ENCODE measurements at regions not wholly inside any gene's neighbourhood (a gene's known extent, or its start where the extent isn't known, plus 50 kb on each side); places are given as distances from the start of the nearest gene placed in this dataset.
"Not testable (repeated sequence)": the region's sequence is repeated elsewhere in the genome, so short reads cannot be mapped to it uniquely, and the experiment has no call there.

GRCh38 chr13:46463719-46464118, 76.7 kb upstream of the RUBCNL start (continued):
- TF ChIP-seq YY1 (IDR thresholded peaks at IDR 0.05; ENCODE audit: extremely low read depth, insufficient replicate concordance, low read depth, low read length) (no peak), EZH2 (IDR thresholded peaks at IDR 0.05) (no peak), POLR2A (IDR thresholded peaks at IDR 0.05; ENCODE audit: borderline replicate concordance, extremely low read depth, insufficient read depth, insufficient read length) (no peak), CEBPB (IDR thresholded peaks at IDR 0.05; ENCODE audit: low read depth) (no peak), ZFX (IDR thresholded peaks at IDR 0.05) (no peak), EGR1 (IDR thresholded peaks at IDR 0.05; ENCODE audit: low read depth) (no peak), FOSL1 (IDR thresholded peaks at IDR 0.05; ENCODE audit: low read depth) (no peak), EZH2phosphoT487 (IDR thresholded peaks at IDR 0.05; ENCODE audit: borderline replicate concordance) (no peak)

- H3K9me2 ChIP-seq (ENCODE audit: insufficient read depth); H3K79me2 ChIP-seq (ENCODE audit: insufficient read depth, low read length); H3K4me2 ChIP-seq (ENCODE audit: low read length); H3K27ac ChIP-seq (ENCODE audit: low read depth, low read length); H3K9me3 ChIP-seq (ENCODE audit: control insufficient read depth in 1 of 2, insufficient read depth in 1 of 2, low read depth in 1 of 2, low read length in 2 of 2); ATAC-seq; DNase-seq (ENCODE audit: low read depth, low spot score); RAD21 ChIA-PET (ENCODE audit: low non-redundant PET in 1 of 2, low total read pairs in 2 of 2, uncharacterized antibody in 2 of 2, unreplicated experiment in 2 of 2); H2AFZ ChIP-seq (ENCODE audit: low read depth, low read length, poor library complexity, severe bottlenecking); H3K36me3 ChIP-seq (ENCODE audit: control insufficient read depth in 1 of 2, insufficient read depth in 2 of 2, low read length in 2 of 2); H3K27me3 ChIP-seq (ENCODE audit: insufficient read depth, low read length); intact Hi-C loops (cut with micrococcal nuclease); BruUV-seq (replicated peaks); H3K4me3 ChIP-seq (replicated peaks in 1 of 2; ENCODE audit: low read depth in 1 of 2, low read length in 2 of 2); H3K4me1 ChIP-seq (ENCODE audit: control insufficient read depth in 1 of 2, insufficient read depth in 2 of 2, low read length in 2 of 2); CTCF ChIA-PET; H4K20me1 ChIP-seq (ENCODE audit: insufficient read depth); H3K9ac ChIP-seq (ENCODE audit: low read length); POLR2A ChIA-PET: not testable (repeated sequence)
Observed at GRCh38 chr13:46460223-46460622, 73.2 kb upstream of the RUBCNL start.

- H3K27ac ChIP-seq (ENCODE audit: low read depth, low read length); H4K20me1 ChIP-seq (ENCODE audit: insufficient read depth); H3K9ac ChIP-seq (ENCODE audit: low read length); H3K4me3 ChIP-seq (replicated peaks in 1 of 2; ENCODE audit: low read depth in 1 of 2, low read length in 2 of 2); BruUV-seq (replicated peaks); H2AFZ ChIP-seq (ENCODE audit: low read depth, low read length, poor library complexity, severe bottlenecking); H3K79me2 ChIP-seq (ENCODE audit: insufficient read depth, low read length); H3K9me3 ChIP-seq (ENCODE audit: control insufficient read depth in 1 of 2, insufficient read depth in 1 of 2, low read depth in 1 of 2, low read length in 2 of 2); DNase-seq (ENCODE audit: low read depth, low spot score); ATAC-seq; H3K27me3 ChIP-seq (ENCODE audit: insufficient read depth, low read length); intact Hi-C loops (cut with micrococcal nuclease); H3K4me2 ChIP-seq (ENCODE audit: low read length); CTCF ChIA-PET; H3K4me1 ChIP-seq (ENCODE audit: control insufficient read depth in 1 of 2, insufficient read depth in 2 of 2, low read length in 2 of 2); POLR2A ChIA-PET; RAD21 ChIA-PET (ENCODE audit: low non-redundant PET in 1 of 2, low total read pairs in 2 of 2, uncharacterized antibody in 2 of 2, unreplicated experiment in 2 of 2); H3K9me2 ChIP-seq (ENCODE audit: insufficient read depth); H3K36me3 ChIP-seq (ENCODE audit: control insufficient read depth in 1 of 2, insufficient read depth in 2 of 2, low read length in 2 of 2): not testable (repeated sequence)
Observed at GRCh38 chr13:46457255-46457654, 70.2 kb upstream of the RUBCNL start.

Data from HCT116 (cell line).